LNCAP (cell line): ENCODE measurements at regions not wholly inside any gene's neighbourhood (a gene's known extent, or its start where the extent isn't known, plus 50 kb on each side); places are given as distances from the start of the nearest gene placed in this dataset.
A peak's percentile ranks its signal among the peaks of the same experiment; 100 is the strongest.

Source experiments
- CTCF ChIP-seq: fragments of 450-650 bp; IDR thresholded peaks from 2 replicates; pipeline ENCODE4 v1.5.1; 2017; ENCODE audit warnings: mild to moderate bottlenecking

DNA sequence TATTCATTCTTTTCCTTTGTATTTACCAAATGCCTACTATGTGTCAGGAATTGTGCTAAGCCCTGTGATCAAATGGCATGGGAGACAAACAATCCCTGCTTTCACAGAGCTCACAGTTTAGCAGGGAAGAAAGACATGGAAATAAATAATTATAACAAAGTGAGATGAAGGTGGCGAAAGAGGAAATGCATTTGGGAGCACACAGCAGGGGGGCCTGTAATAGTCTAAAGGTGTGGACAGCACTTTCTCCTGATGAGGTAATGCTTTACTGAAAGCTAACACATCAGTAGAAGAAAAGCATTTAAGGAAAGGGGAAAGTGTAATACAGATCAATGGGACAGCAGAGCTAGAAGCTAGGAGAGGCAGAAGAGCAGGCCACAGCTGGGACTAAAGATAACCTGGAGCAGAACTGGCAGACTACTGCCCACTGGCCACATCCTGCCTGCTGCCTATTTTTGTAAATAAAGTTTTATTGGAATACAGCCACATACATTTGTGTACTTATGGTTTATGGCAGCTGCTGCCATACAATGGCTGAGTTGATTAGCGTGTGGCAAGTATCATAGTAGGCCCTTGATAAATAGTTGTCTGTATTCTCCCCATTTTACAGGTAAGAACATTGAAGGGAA, 67.1 kb upstream of the TAPT1 start:
- no peak for TF ChIP-seq CTCF

DNA sequence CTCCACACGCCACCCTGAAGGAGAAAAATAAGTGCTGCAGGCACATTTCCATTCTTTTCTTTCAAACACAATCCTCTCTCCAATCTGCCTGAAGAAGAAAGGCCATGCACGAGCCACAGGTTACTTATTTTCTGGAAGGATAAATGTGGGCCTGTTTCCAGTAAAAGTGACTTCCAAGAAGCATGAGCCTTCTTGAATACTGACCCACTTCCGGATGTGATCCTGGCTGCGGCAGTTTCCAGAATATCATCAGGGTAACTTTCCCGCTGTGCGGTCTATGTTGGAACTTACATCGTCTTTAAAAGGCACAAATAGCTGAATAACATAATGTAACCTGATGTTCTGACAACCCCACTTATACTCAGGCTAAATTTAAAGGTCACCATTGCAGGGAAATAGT, 66.3 kb upstream of the TAPT1 start:
- TF ChIP-seq CTCF = no peak

DNA sequence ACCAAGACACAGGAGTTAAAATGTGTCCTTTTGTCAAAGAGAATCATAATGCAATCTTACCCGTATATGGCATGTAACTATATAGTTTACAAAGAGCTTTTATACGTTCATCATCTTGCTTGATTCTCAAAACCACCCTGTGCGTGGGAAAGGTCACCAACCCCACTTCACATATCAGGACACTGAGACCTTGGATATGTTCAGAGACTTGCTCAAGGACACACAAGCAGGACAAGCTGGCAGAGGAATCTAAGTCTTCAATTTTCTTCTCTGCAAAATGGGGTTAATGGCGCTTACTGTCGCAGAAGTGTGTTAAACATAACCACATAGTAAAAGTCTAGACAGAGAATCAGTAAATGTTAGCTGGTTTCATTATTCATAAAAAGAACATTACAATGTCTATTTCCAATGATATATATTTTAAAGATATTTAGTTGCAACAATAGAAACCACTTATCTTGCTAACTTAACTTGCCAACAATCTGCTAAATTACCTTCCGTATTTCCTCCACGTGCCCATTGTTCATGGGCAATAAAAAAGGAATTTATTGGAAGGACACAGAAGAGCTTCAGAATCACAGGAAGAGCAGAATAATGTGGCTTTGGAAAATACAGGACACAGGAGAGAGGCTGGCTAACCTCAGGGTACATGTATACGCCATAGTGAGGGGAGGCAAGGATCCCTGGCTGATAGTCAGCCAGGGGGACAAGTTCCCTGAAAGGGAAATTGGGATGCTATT, 64.6 kb upstream of the TAPT1 start:
- TF ChIP-seq CTCF = no peak

- TF ChIP-seq CTCF = peak; percentile 67
Observed at GRCh38 chr4:16289897-16290554, 63.8 kb upstream of the TAPT1 start.

GRCh38 chr4:16284050-16284449, 57.8 kb upstream of the TAPT1 start:
- no peak for TF ChIP-seq CTCF

- 0 out of 2 replicates have a peak, but pooled peaks have one; percentile 20 for TF ChIP-seq CTCF
Observed at GRCh38 chr4:16278178-16278577, 51.9 kb upstream of the TAPT1 start.
